SHP77 (cell line): ENCODE measurements at regions not wholly inside any gene's neighbourhood (a gene's known extent, or its start where the extent isn't known, plus 50 kb on each side); places are given as distances from the start of the nearest gene placed in this dataset.
A peak's percentile ranks its signal among the peaks of the same experiment; 100 is the strongest.
"Not testable (repeated sequence)": the region's sequence is repeated elsewhere in the genome, so short reads cannot be mapped to it uniquely, and the experiment has no call there.

Source experiments
- DNase-seq, 2 experiments: peaks; one replicate each; lab custom pipeline; 2025; lab: John Stamatoyannopoulos, UW

GRCh38 chr5:107772418-107773310, 101.9 kb upstream of the EFNA5 start:
- DNase-seq = peak; percentile 16 to 47

GRCh38 chr5:107771926-107772325, 101.2 kb upstream of the EFNA5 start:
- no peak for DNase-seq

- DNase-seq = no peak
These were observed 99.3 kb upstream of the EFNA5 start for GRCh38 chr5:107770051-107770450.

GRCh38 chr5:107769519-107769918, 98.8 kb upstream of the EFNA5 start:
- no peak for DNase-seq

GRCh38 chr5:107766972-107767371, 96.2 kb upstream of the EFNA5 start:
- DNase-seq = no peak

GRCh38 chr5:107766439-107766838, 95.7 kb upstream of the EFNA5 start:
- DNase-seq = no peak

- no peak for DNase-seq
These were observed 95.0 kb upstream of the EFNA5 start for GRCh38 chr5:107765805-107766063.

GRCh38 chr5:107764976-107765804, 94.5 kb upstream of the EFNA5 start:
- no peak for DNase-seq

GRCh38 chr5:107764282-107764681, 93.5 kb upstream of the EFNA5 start:
- DNase-seq = no peak

- DNase-seq = no peak
These were observed 82.7 kb upstream of the EFNA5 start for GRCh38 chr5:107753427-107753826.

GRCh38 chr5:107744418-107745330, 73.9 kb upstream of the EFNA5 start:
- DNase-seq = no peak

GRCh38 chr5:107743373-107744000, 72.8 kb upstream of the EFNA5 start:
- no peak for DNase-seq

- DNase-seq = no peak
These were observed 68.9 kb upstream of the EFNA5 start for GRCh38 chr5:107739661-107740060.

- no peak for DNase-seq
These were observed 65.9 kb upstream of the EFNA5 start for GRCh38 chr5:107736638-107737037.

GRCh38 chr5:107736089-107736488, 65.4 kb upstream of the EFNA5 start:
- not testable (repeated sequence) for DNase-seq

GRCh38 chr5:107735558-107735957, 64.8 kb upstream of the EFNA5 start:
- no peak for DNase-seq

GRCh38 chr5:107726896-107727295, 56.2 kb upstream of the EFNA5 start:
- DNase-seq = no peak

- DNase-seq = no peak
These were observed 53.9 kb upstream of the EFNA5 start for GRCh38 chr5:107724642-107725041.

- not testable (repeated sequence) for DNase-seq
These were observed 50.5 kb upstream of the EFNA5 start for GRCh38 chr5:107721241-107721640.
